H1 (cell line): ENCODE measurements at regions not wholly inside any gene's neighbourhood (a gene's known extent, or its start where the extent isn't known, plus 50 kb on each side); places are given as distances from the start of the nearest gene placed in this dataset.

ENCODE experiments used
- JUN ChIP-seq: IDR thresholded peaks from 2 replicates; pipeline ENCODE4 v1.6.1; 2011; ENCODE audit warnings: low read depth, mild to moderate bottlenecking, improper control_type of control experiment, low read length
- NANOG ChIP-seq: IDR thresholded peaks from 2 replicates; pipeline ENCODE4 v1.6.1; 2011; ENCODE audit warnings: low read length, low read depth, mild to moderate bottlenecking, inconsistent platforms; ENCODE audit not compliant: insufficient read depth, poor library complexity, severe bottlenecking
- SUZ12 ChIP-seq: fragments of 200-600 bp; sonication (generic); IDR thresholded peaks from 2 replicates; pipeline ENCODE4 v1.6.1; 2012; ENCODE audit warnings: mild to moderate bottlenecking, inconsistent platforms, low read length, moderate library complexity, mixed read lengths
- TF ChIP-seq, protein P1 (sequence below): IDR thresholded peaks from 2 replicates; pipeline ENCODE4 v1.6.1; 2012; ENCODE audit warnings: inconsistent platforms

- TF ChIP-seq, protein P1, sequence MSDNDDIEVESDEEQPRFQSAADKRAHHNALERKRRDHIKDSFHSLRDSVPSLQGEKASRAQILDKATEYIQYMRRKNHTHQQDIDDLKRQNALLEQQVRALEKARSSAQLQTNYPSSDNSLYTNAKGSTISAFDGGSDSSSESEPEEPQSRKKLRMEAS, result no peak
- TF ChIP-seq NANOG, result no peak
- TF ChIP-seq SUZ12, result no peak
- TF ChIP-seq JUN, result no peak
Measured at GRCh38 chr3:77869423-77869822, 829.5 kb downstream of the ROBO2 start (continued).
